Lower leg skin (tissue), 3 donors: ENCODE measurements at regions not wholly inside any gene's neighbourhood (a gene's known extent, or its start where the extent isn't known, plus 50 kb on each side); places are given as distances from the start of the nearest gene placed in this dataset.

ENCODE experiments used
- CTCF ChIP-seq, 3 donors: fragments of 450-650 bp; IDR thresholded peaks; one replicate each; pipeline ENCODE4 v1.5.1; 2016; ENCODE audit warnings: antibody characterized with exemption in 3 of 3, mild to moderate bottlenecking in 3 of 3, moderate library complexity in 2 of 3
- POLR2A ChIP-seq, 2 donors: fragments of 450-650 bp; IDR thresholded peaks; one replicate each; pipeline ENCODE4 v1.6.1; 2016 to 2017; ENCODE audit warnings: antibody characterized with exemption in 2 of 2, mild to moderate bottlenecking in 1 of 2, moderate library complexity in 1 of 2

DNA sequence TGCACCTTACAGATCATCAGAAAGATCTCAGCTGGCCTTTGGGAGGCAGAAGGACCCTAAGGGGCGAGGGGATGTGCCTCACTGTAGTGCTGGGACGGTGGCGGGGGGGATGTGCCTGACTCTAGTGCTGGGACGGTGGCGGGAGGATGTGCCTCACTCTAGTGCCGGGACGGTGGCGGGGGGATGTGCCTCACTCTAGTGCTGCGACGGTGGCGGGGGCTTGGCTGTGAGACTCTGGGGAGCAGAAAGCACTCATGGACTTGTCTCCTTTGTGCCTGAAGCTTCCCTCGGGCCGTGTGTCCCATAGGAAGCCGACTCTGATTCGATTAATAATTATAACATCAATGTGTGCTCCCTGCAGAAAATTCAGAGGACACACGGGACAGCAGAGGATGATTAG is 126.6 kb downstream of the ZNF664 start:
- TF ChIP-seq CTCF (IDR thresholded peaks at IDR 0.05) (no peak), POLR2A (IDR thresholded peaks at IDR 0.05) (no peak)
